GM18909 (cell line): ENCODE measurements at regions not wholly inside any gene's neighbourhood (a gene's known extent, or its start where the extent isn't known, plus 50 kb on each side); places are given as distances from the start of the nearest gene placed in this dataset.
"Not testable (repeated sequence)": the region's sequence is repeated elsewhere in the genome, so short reads cannot be mapped to it uniquely, and the experiment has no call there.

Experiments
- ATAC-seq: cut with Tn5 transposase; IDR thresholded peaks from one replicate; pipeline ENCODE4 v1.9.1; 2021; ENCODE audit warnings: mild to moderate bottlenecking; ENCODE audit not compliant: unreplicated experiment, poor library complexity

DNA sequence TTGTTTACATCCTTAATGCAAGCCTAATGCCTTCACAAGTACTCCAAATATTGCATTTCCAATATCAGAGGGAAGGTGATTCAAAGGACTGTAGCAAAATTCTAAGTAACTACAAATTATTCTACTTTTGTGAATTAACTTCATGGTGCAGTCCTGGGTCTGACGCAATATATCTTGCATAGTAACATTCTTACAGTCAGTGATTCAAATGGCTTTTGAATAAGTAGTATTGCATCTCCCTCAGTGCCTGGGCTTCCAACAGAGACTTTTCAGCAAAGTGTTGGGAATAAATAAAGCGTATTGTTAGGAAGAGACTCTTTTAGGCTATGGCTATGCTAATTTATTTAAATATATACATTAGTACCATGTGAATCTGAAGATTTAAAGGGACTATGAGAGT, 564.7 kb upstream of the COBL start:
- no peak for ATAC-seq

DNA sequence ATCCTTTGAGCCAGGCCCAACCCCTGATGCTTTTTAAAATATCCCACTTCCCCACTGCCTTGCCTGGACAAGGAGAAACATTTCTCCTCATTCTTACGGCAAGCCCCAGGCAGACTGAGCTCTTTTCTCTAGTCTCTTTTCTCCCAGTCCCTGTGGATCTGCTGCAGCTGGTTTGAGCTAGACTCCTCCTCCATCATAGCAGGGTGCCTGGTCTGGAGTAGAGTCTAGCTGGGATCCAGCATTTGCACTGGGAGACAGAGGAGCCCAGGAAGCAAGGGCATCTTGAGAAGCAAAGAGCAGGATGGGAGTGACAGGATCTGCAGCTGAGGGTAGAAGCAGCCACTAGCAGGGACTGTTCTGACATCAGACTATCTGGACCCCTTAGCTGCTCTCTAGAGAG, 562.3 kb upstream of the COBL start:
- ATAC-seq: no peak

DNA sequence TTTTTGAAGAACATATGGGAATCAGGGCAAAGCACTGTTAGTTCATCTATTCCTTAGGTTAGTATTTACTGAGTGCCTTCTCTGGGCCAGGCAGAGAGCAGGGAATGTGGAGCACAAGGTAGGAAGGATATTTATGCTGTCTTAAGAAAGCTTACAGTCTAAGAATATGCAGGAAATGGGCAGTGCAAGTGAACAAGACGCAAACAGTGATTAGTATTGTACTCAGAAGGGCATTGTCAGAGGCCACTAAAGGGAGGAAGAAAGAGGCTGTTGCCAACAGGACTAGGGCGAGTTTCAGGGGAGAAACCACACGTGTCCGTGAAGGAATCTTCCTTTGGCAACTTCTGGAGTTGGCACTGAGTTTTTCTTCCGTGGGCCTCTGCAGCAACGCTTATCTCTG, 552.8 kb upstream of the COBL start:
- no peak for ATAC-seq

DNA sequence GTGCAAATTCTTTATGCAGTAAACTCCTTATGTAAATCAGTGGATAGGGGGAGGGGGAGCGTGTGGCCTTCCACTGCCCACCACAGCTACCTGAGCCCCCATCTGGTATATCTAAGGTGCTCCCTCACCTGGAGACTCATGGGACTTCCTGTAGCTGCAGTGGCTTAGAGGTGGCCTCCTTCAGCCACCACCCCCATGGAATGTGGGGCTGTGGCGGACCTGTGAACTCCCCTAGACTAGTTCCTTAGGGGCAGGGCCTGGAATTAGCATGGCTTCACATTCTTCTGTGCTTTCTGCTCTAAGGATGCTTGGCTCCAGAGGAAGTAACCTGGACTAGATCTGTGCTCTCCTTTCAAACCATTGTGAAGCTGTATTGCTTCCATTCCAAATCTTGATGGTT, 550.5 kb upstream of the COBL start:
- no peak for ATAC-seq

DNA sequence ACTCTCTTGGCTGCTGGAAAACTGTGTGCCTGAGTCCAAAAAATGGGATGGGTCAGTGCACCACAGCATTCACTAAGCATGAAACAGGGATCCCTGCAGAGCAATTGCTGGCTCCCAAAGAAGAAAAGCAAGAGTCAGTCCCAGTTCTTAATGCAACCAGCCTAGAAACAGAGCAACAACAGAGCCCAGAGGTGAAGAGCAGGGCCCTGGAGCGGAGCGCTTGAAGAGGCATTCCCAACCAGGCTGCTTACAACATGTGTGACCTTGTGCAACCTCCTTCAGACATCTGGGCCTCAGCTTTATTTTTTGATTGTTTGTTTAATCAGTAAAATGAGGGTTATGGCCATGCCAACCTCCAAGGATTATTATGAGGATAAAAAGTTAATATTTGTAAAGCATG, 543.7 kb upstream of the COBL start:
- ATAC-seq: no peak

DNA sequence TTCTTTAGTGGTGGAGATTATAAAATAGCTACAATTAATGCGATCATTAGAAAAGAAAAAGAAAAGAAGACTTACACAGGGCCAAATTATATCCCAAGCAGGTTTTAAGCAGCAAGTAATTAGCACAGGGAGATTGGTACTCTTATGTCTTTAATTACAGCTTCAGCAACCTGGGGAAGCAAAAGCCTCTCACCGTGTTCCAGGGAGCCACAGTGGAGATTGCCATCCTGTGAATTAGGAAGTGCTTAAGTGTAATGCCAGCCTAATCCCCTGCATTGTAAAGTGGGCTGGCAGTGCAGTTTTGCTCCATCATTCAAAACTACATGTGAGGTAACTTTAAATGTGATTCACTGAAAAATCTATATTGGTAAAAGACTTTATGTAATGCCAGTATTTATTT, 533.5 kb upstream of the COBL start:
- ATAC-seq: no peak

DNA sequence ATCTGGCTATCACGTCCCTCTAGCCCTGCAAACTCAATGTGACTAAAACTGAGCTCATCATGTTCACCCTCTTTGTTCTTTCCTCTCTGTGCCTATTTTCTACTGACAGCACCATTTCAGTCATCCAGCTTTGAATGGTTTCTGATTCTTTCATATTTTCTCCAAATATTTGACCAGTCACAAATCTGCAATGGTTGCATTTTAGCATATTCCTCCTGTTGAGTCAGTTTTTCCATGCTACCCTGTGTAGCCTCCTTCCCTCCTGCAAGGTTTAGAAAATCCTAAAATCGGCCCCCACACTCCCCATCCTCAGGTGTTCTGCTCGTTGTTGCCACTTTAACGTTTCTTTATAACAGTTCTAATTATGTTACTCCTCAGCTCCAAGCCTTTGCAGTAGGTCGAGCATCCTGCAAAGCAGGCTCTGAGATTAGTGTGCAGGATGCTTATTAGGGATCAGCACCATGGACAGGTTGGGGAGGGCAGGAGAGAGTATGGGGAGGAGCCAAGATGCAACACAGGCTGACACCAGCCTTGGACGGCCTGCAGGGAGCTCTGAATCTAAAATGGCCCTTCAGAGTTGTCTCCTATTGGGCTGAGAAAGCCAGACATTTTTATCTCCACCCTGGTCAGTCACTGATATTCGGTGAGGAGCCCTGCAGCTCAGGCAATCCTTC, 531.0 kb upstream of the COBL start:
- no peak for ATAC-seq

DNA sequence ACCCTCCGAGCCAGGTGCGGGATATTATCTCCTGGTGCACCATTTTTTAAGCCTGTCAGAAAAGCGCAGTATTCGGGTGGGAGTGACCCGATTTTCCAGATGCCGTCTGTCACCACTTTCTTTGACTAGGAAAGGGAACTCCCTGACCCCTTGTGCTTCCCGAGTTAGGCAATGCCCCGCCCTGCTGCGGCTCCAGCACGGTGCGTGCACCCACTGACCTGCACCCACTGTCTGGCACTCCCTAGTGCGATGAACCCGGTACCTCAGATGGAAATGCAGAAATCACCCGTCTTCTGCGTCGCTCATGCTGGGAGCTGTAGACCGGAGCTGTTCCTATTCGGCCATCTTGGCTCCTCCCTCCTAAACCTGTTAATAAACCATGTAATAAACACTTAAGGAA, 522.5 kb upstream of the COBL start:
- ATAC-seq: not testable (repeated sequence)

DNA sequence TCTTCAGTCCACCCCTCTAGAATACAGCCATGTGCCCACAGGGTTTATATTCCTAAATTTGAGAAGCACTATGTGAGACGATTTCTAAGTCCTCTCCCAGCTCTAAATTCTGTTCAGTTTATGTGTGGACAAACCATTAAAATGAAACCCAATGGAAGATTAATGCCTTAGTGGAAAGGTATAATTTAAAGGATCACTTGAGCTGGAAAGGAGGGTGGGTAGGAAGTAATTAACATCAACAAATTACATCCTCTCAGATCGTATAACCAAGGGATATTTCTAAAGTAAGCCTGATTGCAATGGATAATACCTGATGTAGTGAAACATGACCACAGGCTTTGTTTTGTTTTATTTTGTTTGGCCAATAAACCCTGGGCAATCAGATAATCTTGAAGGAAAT, 511.0 kb upstream of the COBL start:
- no peak for ATAC-seq

DNA sequence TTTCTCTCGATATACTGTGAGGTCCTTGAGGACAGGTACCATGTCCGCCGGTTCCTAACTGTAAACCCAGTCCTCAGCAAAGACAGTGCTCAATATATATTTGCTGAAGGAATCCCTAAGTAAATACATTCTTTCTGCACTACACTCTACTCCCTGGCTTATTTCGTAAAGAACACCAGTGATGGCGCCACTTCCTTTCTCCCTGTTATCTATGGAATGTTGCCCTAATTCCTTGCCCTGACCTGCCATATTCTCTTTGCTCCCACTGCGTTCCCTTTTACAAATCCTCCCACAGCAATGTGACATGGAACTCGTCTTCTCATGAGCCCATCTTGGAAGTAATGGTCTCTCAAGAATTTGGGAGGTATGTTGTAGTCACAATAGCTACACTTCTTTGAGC, 507.4 kb upstream of the COBL start:
- ATAC-seq: no peak

DNA sequence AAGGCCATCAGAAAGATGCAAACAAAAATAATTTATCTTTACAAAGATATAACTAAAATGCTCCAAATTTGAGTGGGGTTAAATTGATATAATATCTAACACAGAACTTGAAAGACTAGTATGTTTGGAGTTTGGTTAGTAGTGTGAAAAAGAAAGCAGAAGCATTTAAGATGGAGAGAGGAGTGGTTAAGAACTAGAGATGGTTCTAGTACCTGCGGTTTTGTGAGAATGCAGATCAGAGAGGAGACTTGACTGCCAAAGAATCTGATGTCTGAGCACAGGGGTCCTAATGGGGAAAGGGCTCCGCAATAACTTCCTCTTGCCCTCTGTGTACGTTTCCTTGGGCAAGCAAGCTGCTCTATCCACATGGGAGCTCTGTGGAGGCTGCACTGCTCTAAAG, 506.8 kb upstream of the COBL start:
- ATAC-seq: no peak

DNA sequence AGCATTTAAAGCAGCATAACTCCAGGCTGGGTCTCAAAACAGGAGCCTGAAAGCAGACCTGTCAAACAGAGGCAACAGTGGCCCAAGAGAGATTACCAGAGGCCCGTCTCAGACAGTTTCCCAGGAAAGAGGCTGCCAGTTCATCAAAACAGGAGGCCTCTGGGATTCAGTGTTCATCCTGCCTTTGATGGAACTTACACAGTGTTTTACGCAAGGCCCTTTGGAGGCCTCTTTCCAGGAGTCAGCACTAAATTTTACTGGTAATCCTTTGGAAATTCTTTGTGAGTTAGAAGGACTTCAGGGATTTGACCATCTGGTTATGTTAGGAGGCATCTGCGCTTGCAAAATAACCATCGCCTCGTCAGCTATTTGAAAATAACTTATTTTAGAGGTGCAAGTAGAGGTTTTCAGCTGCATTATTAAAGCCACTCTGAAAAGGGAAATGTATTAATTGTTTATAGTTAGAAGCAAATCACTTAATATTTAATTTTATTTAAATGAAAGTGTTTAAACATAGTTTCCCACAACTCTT, 501.2 kb upstream of the COBL start:
- no peak for ATAC-seq

DNA sequence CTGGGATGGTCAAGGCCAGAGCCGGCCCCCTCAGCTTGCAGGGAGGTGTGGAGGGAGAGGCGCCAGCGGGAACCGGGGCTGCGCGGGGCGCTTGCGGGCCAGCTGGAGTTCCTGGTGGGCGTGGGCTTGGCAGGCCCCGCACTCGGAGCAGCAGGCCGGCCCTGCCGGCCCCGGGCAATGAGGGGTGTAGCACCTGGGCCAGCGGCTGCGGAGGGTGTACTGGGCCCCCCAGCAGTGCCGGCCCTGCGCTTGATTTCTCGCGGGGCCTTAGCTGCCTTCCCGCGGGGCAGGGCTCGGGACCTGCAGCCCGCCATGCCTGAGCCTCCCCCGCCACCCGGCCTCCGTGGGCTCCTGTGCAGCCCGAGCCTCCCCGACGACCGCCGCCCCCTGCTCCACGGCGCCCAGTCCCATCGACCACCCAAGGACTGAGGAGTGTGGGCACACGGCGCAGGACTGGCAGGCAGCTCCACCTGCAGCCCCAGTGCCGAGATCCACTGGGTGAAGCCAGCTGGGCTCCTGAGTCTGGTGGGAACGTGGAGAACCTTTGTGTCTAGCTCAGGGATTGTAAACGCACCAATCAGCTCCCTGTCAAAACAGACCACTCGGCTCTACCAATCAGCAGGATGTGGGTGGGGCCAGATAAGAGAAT, 489.3 kb upstream of the COBL start:
- not testable (repeated sequence) for ATAC-seq

DNA sequence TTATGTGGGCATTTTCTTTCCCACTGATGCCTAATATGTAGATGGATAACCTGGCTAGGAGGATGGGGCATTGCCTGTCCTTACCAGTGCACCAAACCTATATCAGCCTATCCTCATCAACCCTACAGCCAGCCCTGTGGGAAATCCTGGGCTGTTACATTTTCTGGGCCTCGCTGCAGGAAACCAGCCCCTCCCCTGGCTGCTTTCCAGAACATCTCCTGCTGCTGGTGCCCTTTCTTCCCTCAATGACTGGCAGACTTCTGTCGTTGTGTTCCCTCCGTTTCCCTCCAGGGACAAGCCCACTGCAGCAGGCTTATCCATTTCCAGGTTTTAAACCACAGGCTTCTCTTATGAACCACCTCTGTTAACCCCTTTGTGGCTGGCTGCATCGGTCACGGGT, 486.1 kb upstream of the COBL start:
- ATAC-seq: no peak

DNA sequence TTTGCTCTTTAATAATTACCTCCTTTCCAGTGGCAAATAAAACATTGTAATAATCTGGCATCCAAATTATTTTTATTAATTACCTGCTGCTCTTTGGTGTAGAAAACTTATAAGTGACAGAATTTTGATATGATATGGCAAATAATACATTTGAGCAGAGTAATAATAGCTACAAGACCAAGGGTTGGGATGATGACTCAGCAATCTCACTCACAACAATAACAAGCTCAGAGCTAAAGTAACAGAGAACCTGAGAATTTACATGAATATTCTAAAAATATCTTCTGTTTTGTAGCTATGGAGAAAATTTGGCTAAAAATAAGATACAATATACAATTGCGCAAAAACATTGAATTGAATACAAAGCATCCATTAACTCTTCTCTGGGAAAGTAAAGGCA, 480.8 kb upstream of the COBL start:
- no peak for ATAC-seq

DNA sequence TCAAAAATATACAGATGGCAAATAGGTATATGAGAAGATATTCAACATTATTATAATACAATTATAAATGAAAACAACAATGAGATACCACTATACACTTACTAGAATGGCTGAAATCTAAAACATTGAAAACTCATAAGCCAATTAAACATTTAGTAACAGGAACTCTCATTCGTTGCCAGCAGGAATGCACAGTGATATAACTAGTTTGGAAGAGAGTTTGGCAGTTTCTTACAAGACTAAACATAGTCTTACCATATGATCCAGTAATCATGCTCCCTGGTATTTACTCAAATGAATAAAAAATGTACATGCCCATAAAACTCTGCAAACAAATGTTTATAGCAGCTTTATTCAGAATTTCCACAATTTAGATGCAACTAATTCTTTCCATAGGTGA, 476.2 kb upstream of the COBL start:
- ATAC-seq: no peak

DNA sequence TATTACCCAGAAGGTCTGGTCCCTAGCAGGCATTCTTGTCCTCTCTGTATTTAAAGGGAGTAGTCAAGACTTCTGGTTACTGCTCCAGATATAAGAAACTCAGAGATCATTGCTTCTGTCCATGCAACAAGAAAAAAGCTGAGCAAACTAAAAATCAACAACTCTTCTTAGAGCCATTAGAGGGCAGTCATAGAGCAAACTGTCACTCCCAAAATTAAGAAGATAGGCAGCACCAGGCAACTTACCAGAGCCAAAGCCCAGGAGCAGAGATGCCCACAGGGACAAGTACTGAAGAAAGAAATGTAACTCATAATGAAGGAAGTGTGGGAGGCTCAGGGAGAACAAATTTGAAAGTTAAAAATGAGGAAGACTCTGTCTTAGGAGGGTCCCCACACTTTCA, 472.9 kb upstream of the COBL start:
- no peak for ATAC-seq

DNA sequence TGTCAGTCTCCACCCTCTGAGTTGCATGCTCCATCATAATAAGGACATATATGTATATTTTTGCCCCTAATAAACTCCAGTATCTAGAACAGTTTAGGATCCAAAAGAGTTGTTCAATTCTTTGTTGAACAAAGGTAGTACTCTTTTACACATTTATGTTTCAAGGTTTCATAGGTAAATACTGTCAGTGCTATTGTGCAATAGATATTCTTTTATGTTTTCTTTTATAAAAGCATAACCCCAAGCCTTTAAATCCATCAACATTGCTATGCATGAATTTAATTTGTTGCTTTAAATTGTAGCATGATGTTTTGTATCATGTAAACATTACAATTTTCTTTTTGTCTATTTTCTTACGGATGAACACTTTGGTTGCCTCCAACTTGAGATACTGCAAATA, 469.7 kb upstream of the COBL start:
- no peak for ATAC-seq

DNA sequence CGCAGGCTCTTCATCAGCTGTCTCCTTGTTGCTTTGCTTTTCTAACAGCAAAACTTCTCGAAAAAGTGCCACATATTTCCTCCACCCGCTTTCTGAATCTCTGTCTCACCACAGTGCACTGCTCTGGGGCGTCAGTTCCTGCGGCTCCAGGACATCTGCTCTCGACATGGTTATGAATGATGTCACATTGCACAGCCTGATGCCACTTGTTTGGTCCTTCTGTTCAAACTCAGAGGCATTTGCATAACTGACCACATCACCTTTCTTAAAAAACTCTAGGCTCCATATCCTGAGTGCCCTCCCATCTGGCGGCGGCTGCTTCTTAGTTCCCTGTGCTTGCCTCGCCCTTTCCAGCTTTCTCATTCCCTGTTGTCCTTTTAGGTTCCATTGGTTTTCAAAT, 469.3 kb upstream of the COBL start:
- no peak for ATAC-seq

DNA sequence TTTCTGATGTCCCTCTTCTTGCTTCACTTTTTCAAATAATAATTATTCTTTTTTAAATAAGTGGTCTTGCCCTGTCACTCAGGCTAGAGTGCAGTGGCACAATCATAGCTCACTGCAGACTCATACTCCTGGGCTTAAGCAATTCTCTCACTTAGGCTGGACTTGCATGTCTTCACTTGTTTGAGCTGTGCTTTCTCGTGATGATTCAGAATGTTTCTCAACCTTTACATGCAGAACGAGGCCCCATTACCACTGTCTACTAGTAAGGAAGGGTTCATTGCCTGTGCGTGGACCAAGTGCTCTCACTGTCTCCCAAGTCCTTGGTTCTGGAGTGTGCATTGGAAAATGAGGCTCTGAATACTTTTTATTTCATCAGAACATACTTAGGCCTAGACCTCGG, 468.6 kb upstream of the COBL start:
- no peak for ATAC-seq

DNA sequence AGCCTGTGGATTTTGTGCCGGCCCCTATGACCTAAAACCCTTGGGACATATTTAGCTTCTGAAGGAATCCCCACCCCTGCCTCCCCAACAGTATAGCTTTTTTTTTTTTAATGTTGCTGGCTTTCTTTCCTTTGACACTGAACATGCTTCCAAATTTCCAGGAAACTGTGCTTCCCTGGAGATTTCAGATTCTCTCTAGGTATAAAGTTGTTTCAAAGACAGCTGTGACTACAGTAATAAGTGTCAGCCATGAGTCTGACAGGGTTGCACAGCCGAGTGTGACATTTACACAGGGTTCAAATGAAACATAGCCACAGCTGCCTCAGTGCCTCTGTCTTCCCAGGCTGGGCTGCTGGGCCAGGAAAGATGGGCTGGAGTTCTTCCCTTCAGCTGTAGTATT, 466.6 kb upstream of the COBL start:
- no peak for ATAC-seq

DNA sequence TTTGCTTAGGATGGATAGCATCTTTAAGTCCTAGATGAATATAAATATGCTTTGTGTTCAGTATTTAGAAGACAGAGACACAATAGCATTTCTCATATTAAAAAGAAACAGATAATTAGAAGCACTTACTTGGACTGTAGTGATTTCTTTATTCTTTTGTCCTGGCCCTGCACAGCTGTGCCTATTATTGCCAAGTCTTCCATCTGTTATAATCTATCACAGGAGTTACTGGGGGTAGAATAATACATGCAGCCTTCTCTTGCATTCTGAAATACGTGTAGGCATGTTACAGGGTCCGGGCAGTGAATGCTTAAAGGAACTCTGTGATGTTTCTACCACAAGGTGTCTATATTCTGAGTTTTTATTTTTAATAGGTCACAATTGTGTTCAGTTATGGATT, 461.5 kb upstream of the COBL start:
- ATAC-seq: no peak
